ENCODE measurements at regions not wholly inside any gene's neighbourhood (a gene's known extent, or its start where the extent isn't known, plus 50 kb on each side); places are given as distances from the start of the nearest gene placed in this dataset.

- no peaks in the 10 kb centered on the region for H3K9me3 ChIP-seq (ENCODE audit: control insufficient read depth, insufficient read depth, low read depth, low read length)
- H3K27ac ChIP-seq (ENCODE audit: low read length), result no peak overlapping the region
- H3K27me3 ChIP-seq (ENCODE audit: control insufficient read depth, insufficient read depth, low read length), result no peaks in the 10 kb centered on the region
- ChIA-PET CTCF (no interaction called here), POLR2A (no interaction called here)
- no peaks in the 10 kb centered on the region for H3K4me1 ChIP-seq (ENCODE audit: control insufficient read depth, insufficient read depth, low read length)
- TF ChIP-seq CTCF (IDR thresholded peaks at IDR 0.05) (no peak), REST (IDR thresholded peaks at IDR 0.05; ENCODE audit: insufficient read depth in 1 of 2, low read depth in 2 of 2, low read length in 1 of 2) (no peak), TCF7L2 (IDR thresholded peaks at IDR 0.05; ENCODE audit: low read depth, low read length) (no peak), SIN3A (IDR thresholded peaks at IDR 0.05; ENCODE audit: borderline replicate concordance, insufficient read depth, low read depth, low read length) (no peak), POLR2AphosphoS5 (IDR thresholded peaks at IDR 0.05; ENCODE audit: low read depth, low read length) (no peak)
- H3K36me3 ChIP-seq (ENCODE audit: control insufficient read depth, insufficient read depth, low read length), result no peaks in the 10 kb centered on the region
- H3K4me3 ChIP-seq (ENCODE audit: low read depth in 2 of 2, low read length in 2 of 2), result no peak overlapping the region
- ATAC-seq (no peak), DNase-seq (ENCODE audit: low read depth, low spot score) (no peak)
- in situ Hi-C loops (cut with HindIII; ENCODE audit: low pct_unique_long_range_greater_than_20kb, low sequenced_read_pairs) (no loop called here), intact Hi-C loops (cut with micrococcal nuclease; ENCODE audit: unreplicated experiment) (no loop called here)
- BruUV-seq (replicated peaks), result no TSS peak
These were observed 308.7 kb upstream of the ZC3H12C start for GRCh38 chr11:109784536-109784935.

GRCh38 chr11:109785198-109785597 lies 308.0 kb upstream of the ZC3H12C start:
- no TSS peak for BruUV-seq (replicated peaks)
- CTCF ChIA-PET, result no interaction called here

More at GRCh38 chr11:109785198-109785597, 308.0 kb upstream of the ZC3H12C start:
- DNase-seq (ENCODE audit: low read depth, low spot score) (no peak), ATAC-seq (no peak)
- H3K9me3 ChIP-seq (ENCODE audit: control insufficient read depth, insufficient read depth, low read depth, low read length), result no peaks in the 10 kb centered on the region
- no peaks in the 10 kb centered on the region for H3K27me3 ChIP-seq (ENCODE audit: control insufficient read depth, insufficient read depth, low read length)
- H3K27ac ChIP-seq (ENCODE audit: low read length), result no peak overlapping the region
- no peak for TF ChIP-seq SIN3A (IDR thresholded peaks at IDR 0.05; ENCODE audit: borderline replicate concordance, insufficient read depth, low read depth, low read length)
- no peak for TF ChIP-seq TCF7L2 (IDR thresholded peaks at IDR 0.05; ENCODE audit: low read depth, low read length)
- TF ChIP-seq POLR2AphosphoS5 (IDR thresholded peaks at IDR 0.05; ENCODE audit: low read depth, low read length), result no peak
- TF ChIP-seq CTCF (IDR thresholded peaks at IDR 0.05), result no peak
- no peak for TF ChIP-seq REST (IDR thresholded peaks at IDR 0.05; ENCODE audit: insufficient read depth in 1 of 2, low read depth in 2 of 2, low read length in 1 of 2)
- in situ Hi-C loops (cut with HindIII; ENCODE audit: low pct_unique_long_range_greater_than_20kb, low sequenced_read_pairs), result no loop called here
- intact Hi-C loops (cut with micrococcal nuclease; ENCODE audit: unreplicated experiment), result no loop called here
- H3K4me3 ChIP-seq (ENCODE audit: low read depth in 2 of 2, low read length in 2 of 2), result no peak overlapping the region
- POLR2A ChIA-PET, result no interaction called here
- no peaks in the 10 kb centered on the region for H3K36me3 ChIP-seq (ENCODE audit: control insufficient read depth, insufficient read depth, low read length)
- no peaks in the 10 kb centered on the region for H3K4me1 ChIP-seq (ENCODE audit: control insufficient read depth, insufficient read depth, low read length)

Data from Panc1 (cell line).